HCT116 (cell line): ENCODE measurements at regions not wholly inside any gene's neighbourhood (a gene's known extent, or its start where the extent isn't known, plus 50 kb on each side); places are given as distances from the start of the nearest gene placed in this dataset.

ENCODE experiments used
- ATAC-seq: fragments of 200-7000 bp; cut with Tn5 transposase; 2 replicates; pipeline ENCODE4 v1.9.1; 2020; ENCODE audit warnings: mild to moderate bottlenecking, moderate library complexity
- BruUV-seq: library from RNA; stranded (reverse); fragments of 400-500 nt; replicated peaks from 2 replicates; lab custom pipeline; 2021; lab: Mats Ljungman, UMichigan
- CTCF ChIA-PET: fragments of 300-600 bp; sonication (Branson Sonifier 250); formaldehyde crosslinking; loops from one replicate; lab custom pipeline; 2021; ENCODE audit warnings: antibody characterized with exemption; lab: Charles Lee
- POLR2A ChIA-PET: fragments of 300-600, 350-600 bp; sonication (Branson Sonifier 250); formaldehyde crosslinking; loops from one replicate; lab custom pipeline; 2021; ENCODE audit warnings: antibody characterized with exemption; lab: Charles Lee
- RAD21 ChIA-PET, 2 experiments: fragments of 300-600 bp; sonication (Branson Sonifier 250); formaldehyde crosslinking; loops; one replicate each; lab custom pipeline; 2023; ENCODE audit warnings: low total read pairs in 2 of 2; ENCODE audit not compliant: uncharacterized antibody in 2 of 2, unreplicated experiment in 2 of 2, low non-redundant PET in 1 of 2; lab: Charles Lee
- DNase-seq: peaks from one replicate; pipeline ENCODE4 v3.0.0-alpha.2; 2010; ENCODE audit warnings: low read depth, low spot score
- H2AFZ ChIP-seq: fragments of 200-600 bp; shearing (Covaris generic), sonication (generic); 2 replicates; pipeline ENCODE4 v1.6.1; 2017; ENCODE audit warnings: low read depth, mixed run types, mixed read lengths, antibody characterized with exemption, low read length; ENCODE audit not compliant: poor library complexity, severe bottlenecking
- H3K27ac ChIP-seq: 2 replicates; pipeline ENCODE4 v1.5.1; 2012; ENCODE audit warnings: low read depth, low read length
- H3K27me3 ChIP-seq: fragments of 200-600 bp; sonication (generic); 2 replicates; pipeline ENCODE4 v1.6.1; 2016; ENCODE audit warnings: mixed run types, low read length, mixed read lengths; ENCODE audit not compliant: insufficient read depth
- H3K36me3 ChIP-seq, 2 experiments: fragments of 200-500 bp in 1 of 2; fragments of 200-600 bp in 1 of 2; sonication (Bioruptor generic) in 1 of 2; sonication (generic) in 1 of 2; 2 replicates each; pipeline versions ENCODE4 v1.5.1 to v1.6.1; 2014 to 2016; ENCODE audit warnings: low read length in 2 of 2, inconsistent platforms in 1 of 2, mixed read lengths in 1 of 2, mixed run types in 1 of 2; ENCODE audit not compliant: insufficient read depth in 2 of 2, control insufficient read depth in 1 of 2
- H3K4me1 ChIP-seq, 2 experiments: fragments of 200-600 bp in 1 of 2; sonication (generic) in 1 of 2; 2 replicates each; pipeline versions ENCODE4 v1.5.1 to v1.6.1; 2012 to 2017; ENCODE audit warnings: low read length in 2 of 2, inconsistent platforms in 1 of 2, mild to moderate bottlenecking in 1 of 2, mixed read lengths in 1 of 2, mixed run types in 1 of 2, moderate library complexity in 1 of 2; ENCODE audit not compliant: insufficient read depth in 2 of 2, control insufficient read depth in 1 of 2
- H3K4me2 ChIP-seq: fragments of 200-600 bp; sonication (generic); 2 replicates; pipeline ENCODE4 v1.6.1; 2017; ENCODE audit warnings: mixed run types, low read length, mixed read lengths
- H3K4me3 ChIP-seq, 2 experiments: fragments of 200-600 bp in 1 of 2; sonication (generic) in 1 of 2; replicated peaks in 1 of 2; 2 replicates each; pipeline ENCODE4 v1.5.1; 2011 to 2016; ENCODE audit warnings: low read length in 2 of 2, control low read depth in 1 of 2, low read depth in 1 of 2, mild to moderate bottlenecking in 1 of 2, mixed read lengths in 1 of 2, mixed run types in 1 of 2
- H3K79me2 ChIP-seq: fragments of 200-600 bp; sonication (generic); 2 replicates; pipeline ENCODE4 v1.6.1; 2017; ENCODE audit warnings: mild to moderate bottlenecking, mixed run types, low read length, moderate library complexity, mixed read lengths; ENCODE audit not compliant: insufficient read depth
- H3K9ac ChIP-seq: fragments of 200-600 bp; sonication (generic); 2 replicates; pipeline ENCODE4 v1.6.1; 2016; ENCODE audit warnings: low read length, mixed read lengths
- H3K9me2 ChIP-seq: fragments of 200-600 bp; sonication (generic), shearing (Covaris generic); 2 replicates; pipeline ENCODE4 v1.6.1; 2017; ENCODE audit warnings: mixed run types, mild to moderate bottlenecking, moderate library complexity; ENCODE audit not compliant: insufficient read depth
- H3K9me3 ChIP-seq, 2 experiments: fragments of 200-500 bp in 1 of 2; fragments of 200-600 bp in 1 of 2; sonication (Bioruptor generic) in 1 of 2; sonication (generic) in 1 of 2; 2 replicates each; pipeline ENCODE4 v1.6.1; 2014 to 2017; ENCODE audit warnings: low read length in 2 of 2, mixed read lengths in 2 of 2, inconsistent platforms in 1 of 2, low read depth in 1 of 2, mild to moderate bottlenecking in 1 of 2, mixed run types in 1 of 2, moderate library complexity in 1 of 2; ENCODE audit not compliant: control insufficient read depth in 1 of 2, insufficient read depth in 1 of 2
- H4K20me1 ChIP-seq: fragments of 200-600 bp; sonication (generic), shearing (Covaris generic); 2 replicates; pipeline ENCODE4 v1.6.1; 2017; ENCODE audit warnings: mixed run types, mild to moderate bottlenecking, moderate library complexity; ENCODE audit not compliant: insufficient read depth
- CBX3 ChIP-seq: IDR thresholded peaks from 2 replicates; pipeline ENCODE4 v1.6.1; 2012; ENCODE audit warnings: low read depth
- CEBPB ChIP-seq: IDR thresholded peaks from 2 replicates; pipeline ENCODE4 v1.6.1; 2012; ENCODE audit warnings: low read depth
- CTCF ChIP-seq, 3 experiments: fragments of 200-600 bp in 1 of 3; sonication (generic) in 1 of 3; IDR thresholded peaks in 2 of 3; conservative IDR thresholded peaks in 1 of 3; 2 replicates each; pipeline ENCODE4 v1.5.1; 2012 to 2017; ENCODE audit warnings: low read depth in 2 of 3, low read length in 2 of 3, antibody characterized with exemption in 1 of 3, borderline replicate concordance in 1 of 3, control low read depth in 1 of 3, mild to moderate bottlenecking in 1 of 3, mixed read lengths in 1 of 3, mixed run types in 1 of 3, moderate library complexity in 1 of 3; ENCODE audit not compliant: insufficient read depth in 1 of 3
- EGR1 ChIP-seq: IDR thresholded peaks from 2 replicates; pipeline ENCODE4 v1.6.1; 2012; ENCODE audit warnings: low read depth
- ELF1 ChIP-seq: IDR thresholded peaks from 2 replicates; pipeline ENCODE4 v1.6.1; 2012; ENCODE audit warnings: low read depth, borderline replicate concordance
- EZH2 ChIP-seq: fragments of 200-600 bp; sonication (generic); IDR thresholded peaks from 2 replicates; pipeline ENCODE4 v1.6.1; 2017; ENCODE audit warnings: antibody characterized with exemption, mixed run types
- JUND ChIP-seq: IDR thresholded peaks from 2 replicates; pipeline ENCODE4 v1.6.1; 2012
- POLR2A ChIP-seq: IDR thresholded peaks from 2 replicates; pipeline ENCODE4 v1.7.0; 2011; ENCODE audit warnings: borderline replicate concordance; ENCODE audit not compliant: insufficient read depth, insufficient read length; ENCODE audit errors: extremely low read depth
- SIN3A ChIP-seq: IDR thresholded peaks from 2 replicates; pipeline ENCODE4 v1.6.1; 2012; ENCODE audit warnings: low read depth
- SP1 ChIP-seq: IDR thresholded peaks from 2 replicates; pipeline ENCODE4 v1.6.1; 2012; ENCODE audit warnings: low read depth
- TCF7L2 ChIP-seq: IDR thresholded peaks from 2 replicates; pipeline ENCODE4 v1.7.0; 2011; ENCODE audit warnings: borderline replicate concordance, inconsistent platforms; ENCODE audit not compliant: insufficient read depth, insufficient read length; ENCODE audit errors: extremely low read depth
- YY1 ChIP-seq: IDR thresholded peaks from 2 replicates; pipeline ENCODE4 v1.6.1; 2011; ENCODE audit warnings: low read length, low read depth, moderate library complexity, mild to moderate bottlenecking; ENCODE audit not compliant: insufficient replicate concordance; ENCODE audit errors: extremely low read depth
- ZBTB33 ChIP-seq: IDR thresholded peaks from 2 replicates; pipeline ENCODE4 v1.6.1; 2011; ENCODE audit warnings: mild to moderate bottlenecking, low read length, moderate library complexity; ENCODE audit not compliant: insufficient replicate concordance; ENCODE audit errors: extremely low read depth
- ZNF274 ChIP-seq: fragments of 200-500 bp; sonication (Bioruptor generic); IDR thresholded peaks from 2 replicates; pipeline ENCODE4 v1.6.1; 2014; ENCODE audit warnings: mild to moderate bottlenecking, low read depth, low read length, inconsistent platforms
- intact Hi-C: fragments of 100-400 bp; cut with micrococcal nuclease; formaldehyde crosslinking; loops from 2 replicates; pipeline ENCODE4 v1.10.0; 2022
- TF ChIP-seq, protein P1 (sequence below): IDR thresholded peaks from 2 replicates; pipeline ENCODE4 v1.6.1; 2012; ENCODE audit warnings: low read depth
- TF ChIP-seq, protein P2 (sequence below): IDR thresholded peaks from 2 replicates; pipeline ENCODE4 v1.6.1; 2012

DNA sequence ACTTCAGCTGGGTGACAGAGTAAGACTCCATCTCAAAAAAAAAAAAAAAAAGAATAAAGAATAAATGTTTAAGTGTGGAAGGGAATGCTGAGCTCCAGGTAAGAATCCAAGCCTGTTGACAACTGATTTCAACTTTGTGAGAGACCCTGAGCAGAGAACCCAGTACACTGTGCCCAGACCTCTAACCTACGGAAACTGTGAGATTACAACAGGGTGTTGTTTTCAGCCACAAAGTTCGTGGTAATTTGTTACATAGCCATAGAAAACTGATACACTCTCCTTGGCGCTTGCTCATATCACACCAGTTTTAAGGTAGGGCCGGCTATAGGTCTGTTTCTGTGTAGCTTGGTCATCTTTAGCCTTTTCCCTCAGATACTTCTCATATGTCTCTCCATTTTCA, 98.4 kb upstream of the PAPOLG start:
- Histone ChIP-seq H3K9me3 (no peaks in the 10 kb centered on the region), H4K20me1 (no peaks in the 10 kb centered on the region), H3K9ac (no peak overlapping the region), H3K36me3 (no peaks in the 10 kb centered on the region), H3K9me2 (no peaks in the 10 kb centered on the region), H3K27ac (no peak overlapping the region), H3K4me3 (no peak overlapping the region), H3K4me1 (no peaks in the 10 kb centered on the region), H3K4me2 (no peak overlapping the region), H3K79me2 (no peaks in the 10 kb centered on the region), H3K27me3 (peaks cover 15% of the 10 kb centered on the region), H2AFZ (no peak overlapping the region)
- TF ChIP-seq ELF1 (no peak), YY1 (no peak), ZNF274 (no peak), ZBTB33 (no peak), TCF7L2 (no peak), EZH2 (no peak), JUND (no peak), SIN3A (no peak), SP1 (no peak), CEBPB (no peak), CBX3 (no peak), CTCF (IDR thresholded peaks at IDR 0.05 in 2 of 3, conservative IDR thresholded peaks at IDR 0.05 in 1 of 3; ENCODE audit: borderline replicate concordance in 1 of 3, insufficient read depth in 1 of 3, low read depth in 2 of 3, low read length in 2 of 3) (no peak), EGR1 (no peak), POLR2A (no peak)
- TF ChIP-seq, protein P1, sequence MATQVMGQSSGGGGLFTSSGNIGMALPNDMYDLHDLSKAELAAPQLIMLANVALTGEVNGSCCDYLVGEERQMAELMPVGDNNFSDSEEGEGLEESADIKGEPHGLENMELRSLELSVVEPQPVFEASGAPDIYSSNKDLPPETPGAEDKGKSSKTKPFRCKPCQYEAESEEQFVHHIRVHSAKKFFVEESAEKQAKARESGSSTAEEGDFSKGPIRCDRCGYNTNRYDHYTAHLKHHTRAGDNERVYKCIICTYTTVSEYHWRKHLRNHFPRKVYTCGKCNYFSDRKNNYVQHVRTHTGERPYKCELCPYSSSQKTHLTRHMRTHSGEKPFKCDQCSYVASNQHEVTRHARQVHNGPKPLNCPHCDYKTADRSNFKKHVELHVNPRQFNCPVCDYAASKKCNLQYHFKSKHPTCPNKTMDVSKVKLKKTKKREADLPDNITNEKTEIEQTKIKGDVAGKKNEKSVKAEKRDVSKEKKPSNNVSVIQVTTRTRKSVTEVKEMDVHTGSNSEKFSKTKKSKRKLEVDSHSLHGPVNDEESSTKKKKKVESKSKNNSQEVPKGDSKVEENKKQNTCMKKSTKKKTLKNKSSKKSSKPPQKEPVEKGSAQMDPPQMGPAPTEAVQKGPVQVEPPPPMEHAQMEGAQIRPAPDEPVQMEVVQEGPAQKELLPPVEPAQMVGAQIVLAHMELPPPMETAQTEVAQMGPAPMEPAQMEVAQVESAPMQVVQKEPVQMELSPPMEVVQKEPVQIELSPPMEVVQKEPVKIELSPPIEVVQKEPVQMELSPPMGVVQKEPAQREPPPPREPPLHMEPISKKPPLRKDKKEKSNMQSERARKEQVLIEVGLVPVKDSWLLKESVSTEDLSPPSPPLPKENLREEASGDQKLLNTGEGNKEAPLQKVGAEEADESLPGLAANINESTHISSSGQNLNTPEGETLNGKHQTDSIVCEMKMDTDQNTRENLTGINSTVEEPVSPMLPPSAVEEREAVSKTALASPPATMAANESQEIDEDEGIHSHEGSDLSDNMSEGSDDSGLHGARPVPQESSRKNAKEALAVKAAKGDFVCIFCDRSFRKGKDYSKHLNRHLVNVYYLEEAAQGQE, result no peak
- TF ChIP-seq, protein P2, sequence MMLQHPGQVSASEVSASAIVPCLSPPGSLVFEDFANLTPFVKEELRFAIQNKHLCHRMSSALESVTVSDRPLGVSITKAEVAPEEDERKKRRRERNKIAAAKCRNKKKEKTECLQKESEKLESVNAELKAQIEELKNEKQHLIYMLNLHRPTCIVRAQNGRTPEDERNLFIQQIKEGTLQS, result no peak
- ChIA-PET POLR2A (no interaction called here), RAD21 (no interaction called here), CTCF (interaction anchor here (1.2 kb wide), 1 partner anchor 17 kb away, joined by 6 read pairs; no protein-coding TSS in a partner anchor)
- no TSS peak for BruUV-seq
- no peak for DNase-seq
- intact Hi-C loops, result no loop called here
- no peak for ATAC-seq
